ENCODE measurements at regions not wholly inside any gene's neighbourhood (a gene's known extent, or its start where the extent isn't known, plus 50 kb on each side); places are given as distances from the start of the nearest gene placed in this dataset.

DNA sequence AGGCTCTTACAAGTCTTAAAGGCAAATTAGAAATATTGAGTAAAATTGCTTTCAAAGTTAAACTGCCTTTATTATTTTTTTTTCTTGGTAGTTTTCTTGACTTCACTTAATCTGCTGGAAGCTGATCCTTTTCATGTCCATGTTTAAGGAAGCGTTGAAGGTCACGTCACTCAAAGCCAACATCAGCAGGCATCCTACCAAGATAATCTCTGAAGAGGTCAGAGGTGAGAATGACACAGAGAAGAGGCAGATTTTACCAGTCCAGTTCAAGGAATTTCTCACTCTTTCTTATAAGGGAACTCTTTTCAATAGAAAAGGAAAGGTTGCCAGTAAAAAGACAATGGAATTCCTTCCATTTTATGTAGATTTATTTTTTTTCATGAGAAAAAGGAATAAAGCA is 259.8 kb downstream of the ANXA1 start:
- no peak overlapping the region for H3K4me2 ChIP-seq (ENCODE audit: insufficient read depth, low read length)
- TF ChIP-seq JUN (IDR thresholded peaks at IDR 0.05; ENCODE audit: borderline replicate concordance, insufficient read depth, insufficient read length, low read depth) (no peak), POLR2AphosphoS5 (IDR thresholded peaks at IDR 0.05; ENCODE audit: insufficient read depth, low read depth, low read length) (no peak), MYC (IDR thresholded peaks at IDR 0.05; ENCODE audit: low read depth, low read length) (no peak), FOS (IDR thresholded peaks at IDR 0.05; ENCODE audit: borderline replicate concordance, insufficient read depth, low read length) (no peak), MAX (IDR thresholded peaks at IDR 0.05; ENCODE audit: insufficient read depth, insufficient read length) (no peak), POLR2A (IDR thresholded peaks at IDR 0.05; ENCODE audit: low read depth, low read length) (no peak), EZH2 (IDR thresholded peaks at IDR 0.05; ENCODE audit: borderline replicate concordance, low read depth, low read length, severe bottlenecking) (no peak), GATA2 (IDR thresholded peaks at IDR 0.05; ENCODE audit: insufficient read depth, insufficient read length, low read depth, low read length) (no peak)
- TF ChIP-seq, protein P1, sequence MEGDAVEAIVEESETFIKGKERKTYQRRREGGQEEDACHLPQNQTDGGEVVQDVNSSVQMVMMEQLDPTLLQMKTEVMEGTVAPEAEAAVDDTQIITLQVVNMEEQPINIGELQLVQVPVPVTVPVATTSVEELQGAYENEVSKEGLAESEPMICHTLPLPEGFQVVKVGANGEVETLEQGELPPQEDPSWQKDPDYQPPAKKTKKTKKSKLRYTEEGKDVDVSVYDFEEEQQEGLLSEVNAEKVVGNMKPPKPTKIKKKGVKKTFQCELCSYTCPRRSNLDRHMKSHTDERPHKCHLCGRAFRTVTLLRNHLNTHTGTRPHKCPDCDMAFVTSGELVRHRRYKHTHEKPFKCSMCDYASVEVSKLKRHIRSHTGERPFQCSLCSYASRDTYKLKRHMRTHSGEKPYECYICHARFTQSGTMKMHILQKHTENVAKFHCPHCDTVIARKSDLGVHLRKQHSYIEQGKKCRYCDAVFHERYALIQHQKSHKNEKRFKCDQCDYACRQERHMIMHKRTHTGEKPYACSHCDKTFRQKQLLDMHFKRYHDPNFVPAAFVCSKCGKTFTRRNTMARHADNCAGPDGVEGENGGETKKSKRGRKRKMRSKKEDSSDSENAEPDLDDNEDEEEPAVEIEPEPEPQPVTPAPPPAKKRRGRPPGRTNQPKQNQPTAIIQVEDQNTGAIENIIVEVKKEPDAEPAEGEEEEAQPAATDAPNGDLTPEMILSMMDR (IDR thresholded peaks at IDR 0.05; ENCODE audit: extremely low read depth in 1 of 2, insufficient read depth in 1 of 2, low read depth in 1 of 2, low read length in 2 of 2), result no peak
- BruUV-seq (replicated peaks), result no TSS peak
- H3K9me3 ChIP-seq (replicated peaks; ENCODE audit: control insufficient read depth, insufficient read depth, low read length), result no peaks in the 10 kb centered on the region
- H4K20me1 ChIP-seq (replicated peaks; ENCODE audit: control insufficient read depth, extremely low read depth, insufficient read depth, low read length), result no peaks in the 10 kb centered on the region
- H3K36me3 ChIP-seq (ENCODE audit: control insufficient read depth in 2 of 2, extremely low read depth in 1 of 2, insufficient read depth in 2 of 2, low read length in 2 of 2), result no peaks in the 10 kb centered on the region
- no peaks in the 10 kb centered on the region for H3K27me3 ChIP-seq (ENCODE audit: control insufficient read depth in 2 of 2, insufficient read depth in 2 of 2, low read length in 2 of 2)
- DNase-seq (ENCODE audit: low read depth, low spot score) (no peak), FAIRE-seq (no peak)
- H3K4me1 ChIP-seq (ENCODE audit: control insufficient read depth, extremely low read depth, insufficient read depth, low read length), result no peaks in the 10 kb centered on the region
- intact Hi-C loops (cut with micrococcal nuclease), result no loop called here
- CTCF ChIA-PET, result no interaction called here
- H3K9me1 ChIP-seq (replicated peaks; ENCODE audit: control insufficient read depth, extremely low read depth, insufficient read depth, low read length), result no peaks in the 10 kb centered on the region
- H3K79me2 ChIP-seq (ENCODE audit: control insufficient read depth, insufficient read depth, low read length), result no peaks in the 10 kb centered on the region
- dilution Hi-C loops (cut with MboI; ENCODE audit: extremely low pct_ligation_motif_present, low sequenced_read_pairs), result no loop called here
- H3K27ac ChIP-seq (ENCODE audit: insufficient read depth, low read depth, low read length), result no peak overlapping the region
- POLR2A ChIA-PET, result no interaction called here
- H2AFZ ChIP-seq (ENCODE audit: low read depth, low read length), result no peak overlapping the region
- H3K9ac ChIP-seq (replicated peaks; ENCODE audit: extremely low read depth, insufficient read depth, low read length), result no peak overlapping the region
- H3K4me3 ChIP-seq (replicated peaks in 1 of 3; ENCODE audit: insufficient read depth in 1 of 3, low read depth in 1 of 3, low read length in 3 of 3), result no peak overlapping the region

Data from endothelial cell of umbilical vein (primary cell).